ENCODE measurements at regions not wholly inside any gene's neighbourhood (a gene's known extent, or its start where the extent isn't known, plus 50 kb on each side); places are given as distances from the start of the nearest gene placed in this dataset.

- peaks cover 0 to 2% (median 0%) of the 10 kb centered on the region in 3 donors for H3K9me3 Mint-ChIP-seq
- peaks cover 0 to 4% (median 2%) of the 10 kb centered on the region in 3 donors for H3K4me1 Mint-ChIP-seq
These were observed 1187.3 kb upstream of the TMEM132C start for GRCh38 chr12:127079636-127080035.

GRCh38 chr12:127081058-127081457, 1185.9 kb upstream of the TMEM132C start:
- Mint-ChIP-seq H3K4me1 (peaks cover 0 to 4% (median 2%) of the 10 kb centered on the region in 3 donors), H3K36me3 (no peaks in the 10 kb centered on the region), H3K9me3 (peaks cover 0 to 2% (median 0%) of the 10 kb centered on the region in 3 donors), H3K27ac (peak overlapping the region in 1 of 3 donors; percentile 4), H3K27me3 (peaks cover 2% of the 10 kb centered on the region), H3K4me3 (no peak overlapping the region)

More at GRCh38 chr12:127079636-127080035, 1187.3 kb upstream of the TMEM132C start:
- Mint-ChIP-seq H3K27ac (no peak overlapping the region), H3K4me3 (no peak overlapping the region), H3K27me3 (no peaks in the 10 kb centered on the region), H3K36me3 (no peaks in the 10 kb centered on the region)

GRCh38 chr12:127083008-127083949, 1183.7 kb upstream of the TMEM132C start:
- H3K4me1 Mint-ChIP-seq: peaks cover 0 to 2% (median 2%) of the 10 kb centered on the region in 3 donors
- H3K9me3 Mint-ChIP-seq: peaks cover 0 to 2% (median under 1%) of the 10 kb centered on the region in 3 donors
- no peak overlapping the region for H3K27ac Mint-ChIP-seq
- no peaks in the 10 kb centered on the region for H3K36me3 Mint-ChIP-seq
- H3K4me3 Mint-ChIP-seq: peak overlapping the region in 3 of 4 donors; percentile 42 to 60 (median 45)
- peaks cover 2% of the 10 kb centered on the region for H3K27me3 Mint-ChIP-seq

GRCh38 chr12:127101076-127101475, 1165.9 kb upstream of the TMEM132C start:
- H3K9me3 Mint-ChIP-seq: peaks cover 0 to 2% (median 0%) of the 10 kb centered on the region in 3 donors
- peaks cover 3% of the 10 kb centered on the region for H3K36me3 Mint-ChIP-seq
- no peaks in the 10 kb centered on the region for H3K4me1 Mint-ChIP-seq
- H3K4me3 Mint-ChIP-seq: no peak overlapping the region
- no peaks in the 10 kb centered on the region for H3K27me3 Mint-ChIP-seq
- H3K27ac Mint-ChIP-seq: no peak overlapping the region

GRCh38 chr12:127106041-127106440, 1160.9 kb upstream of the TMEM132C start:
- Mint-ChIP-seq H3K27ac (no peak overlapping the region), H3K27me3 (no peaks in the 10 kb centered on the region), H3K36me3 (peaks cover 3% of the 10 kb centered on the region), H3K4me3 (no peak overlapping the region), H3K4me1 (no peaks in the 10 kb centered on the region), H3K9me3 (peaks cover 0 to 2% (median 0%) of the 10 kb centered on the region in 3 donors)

GRCh38 chr12:127106697-127107096, 1160.3 kb upstream of the TMEM132C start:
- peaks cover 3% of the 10 kb centered on the region for H3K36me3 Mint-ChIP-seq
- no peaks in the 10 kb centered on the region for H3K4me1 Mint-ChIP-seq
- no peak overlapping the region for H3K4me3 Mint-ChIP-seq
- H3K27ac Mint-ChIP-seq: no peak overlapping the region
- no peaks in the 10 kb centered on the region for H3K9me3 Mint-ChIP-seq
- no peaks in the 10 kb centered on the region for H3K27me3 Mint-ChIP-seq

GRCh38 chr12:127107744-127108143, 1159.2 kb upstream of the TMEM132C start:
- H3K9me3 Mint-ChIP-seq: no peaks in the 10 kb centered on the region
- H3K4me1 Mint-ChIP-seq: no peaks in the 10 kb centered on the region
- H3K27ac Mint-ChIP-seq: no peak overlapping the region
- H3K27me3 Mint-ChIP-seq: no peaks in the 10 kb centered on the region
- H3K36me3 Mint-ChIP-seq: peaks cover 3% of the 10 kb centered on the region
- no peak overlapping the region for H3K4me3 Mint-ChIP-seq

- no peak overlapping the region for H3K4me3 Mint-ChIP-seq
- H3K9me3 Mint-ChIP-seq: no peaks in the 10 kb centered on the region
- no peaks in the 10 kb centered on the region for H3K27me3 Mint-ChIP-seq
- H3K4me1 Mint-ChIP-seq: no peaks in the 10 kb centered on the region
- peaks cover 3% of the 10 kb centered on the region for H3K36me3 Mint-ChIP-seq
- H3K27ac Mint-ChIP-seq: no peak overlapping the region
These were observed 1158.4 kb upstream of the TMEM132C start for GRCh38 chr12:127108360-127109215.

- no peak overlapping the region for H3K27ac Mint-ChIP-seq
- no peak overlapping the region for H3K4me3 Mint-ChIP-seq
- H3K9me3 Mint-ChIP-seq: no peaks in the 10 kb centered on the region
- H3K27me3 Mint-ChIP-seq: no peaks in the 10 kb centered on the region
- no peaks in the 10 kb centered on the region for H3K36me3 Mint-ChIP-seq
- no peaks in the 10 kb centered on the region for H3K4me1 Mint-ChIP-seq
These were observed 1153.0 kb upstream of the TMEM132C start for GRCh38 chr12:127113945-127114344.

GRCh38 chr12:127115468-127116035, 1151.4 kb upstream of the TMEM132C start:
- Mint-ChIP-seq H3K4me3 (no peak overlapping the region), H3K36me3 (no peaks in the 10 kb centered on the region), H3K27me3 (no peaks in the 10 kb centered on the region), H3K4me1 (no peaks in the 10 kb centered on the region), H3K9me3 (no peaks in the 10 kb centered on the region), H3K27ac (no peak overlapping the region)

- H3K4me1 Mint-ChIP-seq: no peaks in the 10 kb centered on the region
- H3K27ac Mint-ChIP-seq: no peak overlapping the region
- no peak overlapping the region for H3K4me3 Mint-ChIP-seq
- H3K27me3 Mint-ChIP-seq: no peaks in the 10 kb centered on the region
- H3K36me3 Mint-ChIP-seq: no peaks in the 10 kb centered on the region
- no peaks in the 10 kb centered on the region for H3K9me3 Mint-ChIP-seq
These were observed 1148.7 kb upstream of the TMEM132C start for GRCh38 chr12:127118251-127118650.

GRCh38 chr12:127119600-127120140, 1147.3 kb upstream of the TMEM132C start:
- no peaks in the 10 kb centered on the region for H3K4me1 Mint-ChIP-seq
- no peaks in the 10 kb centered on the region for H3K9me3 Mint-ChIP-seq
- H3K4me3 Mint-ChIP-seq: no peak overlapping the region
- H3K36me3 Mint-ChIP-seq: no peaks in the 10 kb centered on the region
- no peak overlapping the region for H3K27ac Mint-ChIP-seq
- no peaks in the 10 kb centered on the region for H3K27me3 Mint-ChIP-seq

GRCh38 chr12:127120851-127121250, 1146.1 kb upstream of the TMEM132C start:
- Mint-ChIP-seq H3K4me3 (no peak overlapping the region), H3K4me1 (no peaks in the 10 kb centered on the region), H3K36me3 (no peaks in the 10 kb centered on the region), H3K9me3 (no peaks in the 10 kb centered on the region), H3K27me3 (no peaks in the 10 kb centered on the region), H3K27ac (peak overlapping the region in 1 of 3 donors; percentile 19)

GRCh38 chr12:127121494-127122084, 1145.4 kb upstream of the TMEM132C start:
- no peaks in the 10 kb centered on the region for H3K36me3 Mint-ChIP-seq
- H3K4me3 Mint-ChIP-seq: no peak overlapping the region
- no peaks in the 10 kb centered on the region for H3K27me3 Mint-ChIP-seq
- no peak overlapping the region for H3K27ac Mint-ChIP-seq
- H3K9me3 Mint-ChIP-seq: no peaks in the 10 kb centered on the region
- no peaks in the 10 kb centered on the region for H3K4me1 Mint-ChIP-seq

Data from IgD-negative memory B cell (primary cell).